GM23338 (cell line): ENCODE measurements at regions not wholly inside any gene's neighbourhood (a gene's known extent, or its start where the extent isn't known, plus 50 kb on each side); places are given as distances from the start of the nearest gene placed in this dataset.

ENCODE experiments used
- ATAC-seq: fragments of 200-7000 bp; cut with Tn5 transposase; 3 replicates; pipeline ENCODE4 v1.9.1; 2020
- DNase-seq: peaks from one replicate; pipeline ENCODE4 v3.0.0-alpha.2; 2015; ENCODE audit warnings: low spot score
- H2AFZ ChIP-seq: fragments of 200-600 bp; sonication (generic); 2 replicates; pipeline ENCODE4 v1.8.0; 2016; ENCODE audit warnings: antibody characterized with exemption, mild to moderate bottlenecking, moderate library complexity
- H3F3A ChIP-seq: fragments of 200-600 bp; sonication (generic); replicated peaks from 2 replicates; pipeline ENCODE4 v1.8.0; 2017; ENCODE audit warnings: antibody characterized with exemption, mixed run types, low read depth
- H3K27ac ChIP-seq: fragments of 200-600 bp; sonication (generic); 2 replicates; pipeline ENCODE4 v1.6.1; 2016; ENCODE audit warnings: low read depth
- H3K27me3 ChIP-seq: fragments of 200-600 bp; sonication (generic); 2 replicates; pipeline ENCODE4 v1.8.0; 2016; ENCODE audit warnings: mild to moderate bottlenecking, mixed run types, moderate library complexity; ENCODE audit not compliant: insufficient read depth
- H3K36me3 ChIP-seq: fragments of 200-600 bp; sonication (generic); 2 replicates; pipeline ENCODE4 v1.8.0; 2016; ENCODE audit warnings: mild to moderate bottlenecking; ENCODE audit not compliant: insufficient read depth
- H3K4me1 ChIP-seq: fragments of 200-600 bp; sonication (generic); 2 replicates; pipeline ENCODE4 v1.8.0; 2016; ENCODE audit warnings: mild to moderate bottlenecking, moderate library complexity; ENCODE audit not compliant: insufficient read depth
- H3K4me2 ChIP-seq: fragments of 200-600 bp; sonication (generic); 2 replicates; pipeline ENCODE4 v1.7.1; 2017; ENCODE audit warnings: mixed run types
- H3K4me3 ChIP-seq: fragments of 200-600 bp; sonication (generic); 2 replicates; pipeline ENCODE4 v1.6.1; 2016; ENCODE audit warnings: mixed run types
- H3K79me2 ChIP-seq: fragments of 200-600 bp; sonication (generic); replicated peaks from 2 replicates; pipeline ENCODE4 v1.8.0; 2017; ENCODE audit warnings: mild to moderate bottlenecking; ENCODE audit not compliant: insufficient read depth
- H3K9me2 ChIP-seq: fragments of 200-600 bp; sonication (generic); 2 replicates; pipeline ENCODE4 v1.8.0; 2017; ENCODE audit not compliant: insufficient read depth
- H4K20me1 ChIP-seq: fragments of 200-600 bp; sonication (generic); replicated peaks from 2 replicates; pipeline ENCODE4 v1.8.0; 2017; ENCODE audit warnings: mild to moderate bottlenecking; ENCODE audit not compliant: insufficient read depth
- H3K27ac Mint-ChIP-seq: 2 replicates; pipeline ENCODE4 v1.8.0; 2020; ENCODE audit warnings: inconsistent platforms, mild to moderate bottlenecking, moderate library complexity, mixed read lengths
- H3K27me3 Mint-ChIP-seq: 3 replicates; pipeline ENCODE4 v1.8.0; 2022; ENCODE audit warnings: low read depth, mild to moderate bottlenecking, moderate library complexity, mixed read lengths, inconsistent platforms; ENCODE audit not compliant: insufficient read depth, poor library complexity
- H3K36me3 Mint-ChIP-seq: 3 replicates; pipeline ENCODE4 v1.8.0; 2021; ENCODE audit warnings: low read depth, mild to moderate bottlenecking, inconsistent platforms, moderate library complexity, mixed read lengths
- H3K4me1 Mint-ChIP-seq: 3 replicates; pipeline ENCODE4 v1.8.0; 2020; ENCODE audit warnings: mild to moderate bottlenecking, inconsistent platforms, mixed read lengths
- H3K4me3 Mint-ChIP-seq: 3 replicates; pipeline ENCODE4 v1.8.0; 2021; ENCODE audit warnings: moderate library complexity, mild to moderate bottlenecking, inconsistent platforms, mixed read lengths
- H3K9me3 Mint-ChIP-seq: 3 replicates; pipeline ENCODE4 v1.8.0; 2020; ENCODE audit warnings: moderate library complexity, mild to moderate bottlenecking, inconsistent platforms, mixed read lengths
- CREB1 ChIP-seq: fragments of 250-450 bp; sonication (Bioruptor Pico); IDR thresholded peaks from 2 replicates; pipeline ENCODE4 v1.5.0; 2020; ENCODE audit warnings: low read depth, mild to moderate bottlenecking, moderate library complexity
- CTCF ChIP-seq, 2 experiments: fragments of 200-600 bp in 1 of 2; sonication (generic) in 1 of 2; conservative IDR thresholded peaks; 2 replicates each; pipeline versions ENCODE4 v1.5.1 to v1.6.1; 2016 to 2017; ENCODE audit warnings: antibody characterized with exemption in 2 of 2, low read depth in 2 of 2, mild to moderate bottlenecking in 2 of 2, moderate library complexity in 1 of 2
- ETS1 ChIP-seq: IDR thresholded peaks from 2 replicates; pipeline ENCODE4 v1.6.1; 2016; ENCODE audit warnings: antibody characterized with exemption
- EZH2 ChIP-seq: fragments of 200-600 bp; sonication (generic); IDR thresholded peaks from one replicate; pipeline ENCODE4 v1.8.0; 2017; ENCODE audit warnings: antibody characterized with exemption, mild to moderate bottlenecking, low read depth; ENCODE audit not compliant: unreplicated experiment
- EZH2phosphoT487 ChIP-seq: fragments of 200-600 bp; sonication (generic); IDR thresholded peaks from one replicate; pipeline ENCODE4 v1.8.1; 2018; ENCODE audit warnings: antibody characterized with exemption; ENCODE audit not compliant: unreplicated experiment
- JUNB ChIP-seq: IDR thresholded peaks from one replicate; pipeline ENCODE4 v1.6.1; 2016; ENCODE audit warnings: antibody characterized with exemption; ENCODE audit not compliant: unreplicated experiment
- REST ChIP-seq: IDR thresholded peaks from one replicate; pipeline ENCODE4 v1.6.1; 2018; ENCODE audit warnings: antibody characterized with exemption; ENCODE audit not compliant: unreplicated experiment
- ZNF331 ChIP-seq: fragments of 250-450 bp; sonication (Bioruptor Pico); IDR thresholded peaks from 2 replicates; pipeline ENCODE4 v1.5.0; 2020; ENCODE audit warnings: low read depth, mild to moderate bottlenecking, moderate library complexity

GRCh38 chr2:41400088-41400665 is 647.6 kb upstream of the PKDCC start:
- no peak overlapping the region for H3K4me2 ChIP-seq
- H3K27me3 ChIP-seq, result no peaks in the 10 kb centered on the region
- H3K36me3 ChIP-seq, result peaks cover 8% of the 10 kb centered on the region; the same call in 1 of the 2 replicates
- no peaks in the 10 kb centered on the region for H4K20me1 ChIP-seq
- DNase-seq (peak; percentile 80), ATAC-seq (peak; percentile 75)
- H3K79me2 ChIP-seq, result no peaks in the 10 kb centered on the region
- Mint-ChIP-seq H3K4me1 (peaks cover 17% of the 10 kb centered on the region), H3K36me3 (peaks cover 22% of the 10 kb centered on the region), H3K27me3 (peaks cover 3% of the 10 kb centered on the region), H3K27ac (no peak overlapping the region), H3K9me3 (peaks cover 22% of the 10 kb centered on the region), H3K4me3 (no peak overlapping the region)
- no peak overlapping the region for H3K4me3 ChIP-seq
- H3K9me2 ChIP-seq, result peaks cover 3% of the 10 kb centered on the region; the same call in 1 of the 2 replicates
- H3K27ac ChIP-seq, result no peak overlapping the region
- TF ChIP-seq CTCF (conservative IDR thresholded peaks at IDR 0.05; ENCODE audit: low read depth in 2 of 2) (peak; percentile 57 to 63), JUNB (no peak)
- H3F3A ChIP-seq, result no peaks in the 10 kb centered on the region
- no peaks in the 10 kb centered on the region for H3K4me1 ChIP-seq
- no peak overlapping the region for H2AFZ ChIP-seq

GRCh38 chr2:41405441-41405840 is 642.4 kb upstream of the PKDCC start:
- Histone ChIP-seq H3K27ac (no peak overlapping the region), H3K4me2 (no peak overlapping the region), H3K9me2 (peaks cover 3% of the 10 kb centered on the region; the same call in 1 of the 2 replicates), H3K79me2 (no peaks in the 10 kb centered on the region), H4K20me1 (no peaks in the 10 kb centered on the region), H3K4me3 (no peak overlapping the region), H3F3A (no peaks in the 10 kb centered on the region), H3K27me3 (no peaks in the 10 kb centered on the region), H3K4me1 (no peaks in the 10 kb centered on the region), H3K36me3 (no peaks in the 10 kb centered on the region), H2AFZ (no peak overlapping the region)
- Mint-ChIP-seq H3K36me3 (no peaks in the 10 kb centered on the region), H3K4me1 (peaks cover 2% of the 10 kb centered on the region; the same call in 2 of the 3 replicates), H3K27me3 (peaks cover 1% of the 10 kb centered on the region), H3K27ac (no peak overlapping the region), H3K9me3 (no peaks in the 10 kb centered on the region), H3K4me3 (no peak overlapping the region)
- TF ChIP-seq ZNF331 (no peak), CREB1 (CRISPR knock-in tag) (no peak), EZH2 (no peak), EZH2phosphoT487 (no peak), ETS1 (no peak), JUNB (no peak), REST (no peak)
- no peak for ATAC-seq
- no peak for DNase-seq
